Mesothelial cell of epicardium (in vitro differentiated cells): ENCODE measurements at regions not wholly inside any gene's neighbourhood (a gene's known extent, or its start where the extent isn't known, plus 50 kb on each side); places are given as distances from the start of the nearest gene placed in this dataset.

Experiments
- DNase-seq, 2 experiments: peaks; one replicate each; pipeline ENCODE4 v3.0.0; 2021; ENCODE audit warnings: low spot score in 2 of 2; ENCODE audit not compliant: unreplicated experiment in 2 of 2
- H3K27ac Mint-ChIP-seq: 2 replicates; pipeline ENCODE4 v1.8.0; 2021; ENCODE audit warnings: mixed read lengths
- H3K27me3 Mint-ChIP-seq: 2 replicates; pipeline ENCODE4 v1.8.0; 2021; ENCODE audit warnings: low read depth, mixed read lengths
- H3K36me3 Mint-ChIP-seq: 2 replicates; pipeline ENCODE4 v1.8.0; 2021; ENCODE audit warnings: mixed read lengths
- H3K4me1 Mint-ChIP-seq: 2 replicates; pipeline ENCODE4 v1.8.0; 2021; ENCODE audit warnings: mixed read lengths
- H3K4me3 Mint-ChIP-seq: 2 replicates; pipeline ENCODE4 v1.8.0; 2021; ENCODE audit warnings: mild to moderate bottlenecking, moderate library complexity, mixed read lengths
- H3K9me3 Mint-ChIP-seq: 2 replicates; pipeline ENCODE4 v1.8.0; 2021; ENCODE audit warnings: mixed read lengths
- TF ChIP-seq, protein P1 (sequence below): fragments of 200-600 bp; sonication (generic); IDR thresholded peaks from one replicate; pipeline ENCODE4 v1.5.0; 2021; ENCODE audit warnings: antibody characterized with exemption; ENCODE audit not compliant: unreplicated experiment

DNA sequence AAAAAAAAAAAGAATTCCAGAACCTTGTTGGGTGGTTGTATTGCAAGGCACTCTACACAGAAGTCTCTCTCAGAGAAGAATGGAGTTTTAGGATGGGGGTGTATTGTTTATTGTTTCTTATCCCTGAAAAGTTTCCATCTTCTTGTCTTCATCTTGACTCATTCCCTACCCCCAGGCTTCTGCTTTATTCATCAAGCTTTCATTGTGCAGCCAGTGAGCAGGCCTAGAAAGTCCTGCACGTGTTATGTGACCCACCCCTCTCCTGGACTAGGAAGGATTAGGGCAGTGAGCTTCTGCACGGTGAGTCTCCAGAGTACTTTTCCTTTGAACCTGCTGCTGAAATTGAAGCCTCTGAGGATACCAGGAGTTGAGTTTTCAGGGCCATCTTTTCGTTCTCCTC lies 150.9 kb upstream of the IL12A start:
- Mint-ChIP-seq H3K4me3 (no peak overlapping the region), H3K4me1 (peaks cover 51% of the 10 kb centered on the region), H3K9me3 (no peaks in the 10 kb centered on the region), H3K27me3 (no peaks in the 10 kb centered on the region), H3K27ac (peak overlapping the region; percentile 93), H3K36me3 (no peaks in the 10 kb centered on the region)
- no peak for DNase-seq
- TF ChIP-seq, protein P1, sequence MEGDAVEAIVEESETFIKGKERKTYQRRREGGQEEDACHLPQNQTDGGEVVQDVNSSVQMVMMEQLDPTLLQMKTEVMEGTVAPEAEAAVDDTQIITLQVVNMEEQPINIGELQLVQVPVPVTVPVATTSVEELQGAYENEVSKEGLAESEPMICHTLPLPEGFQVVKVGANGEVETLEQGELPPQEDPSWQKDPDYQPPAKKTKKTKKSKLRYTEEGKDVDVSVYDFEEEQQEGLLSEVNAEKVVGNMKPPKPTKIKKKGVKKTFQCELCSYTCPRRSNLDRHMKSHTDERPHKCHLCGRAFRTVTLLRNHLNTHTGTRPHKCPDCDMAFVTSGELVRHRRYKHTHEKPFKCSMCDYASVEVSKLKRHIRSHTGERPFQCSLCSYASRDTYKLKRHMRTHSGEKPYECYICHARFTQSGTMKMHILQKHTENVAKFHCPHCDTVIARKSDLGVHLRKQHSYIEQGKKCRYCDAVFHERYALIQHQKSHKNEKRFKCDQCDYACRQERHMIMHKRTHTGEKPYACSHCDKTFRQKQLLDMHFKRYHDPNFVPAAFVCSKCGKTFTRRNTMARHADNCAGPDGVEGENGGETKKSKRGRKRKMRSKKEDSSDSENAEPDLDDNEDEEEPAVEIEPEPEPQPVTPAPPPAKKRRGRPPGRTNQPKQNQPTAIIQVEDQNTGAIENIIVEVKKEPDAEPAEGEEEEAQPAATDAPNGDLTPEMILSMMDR: no peak

DNA sequence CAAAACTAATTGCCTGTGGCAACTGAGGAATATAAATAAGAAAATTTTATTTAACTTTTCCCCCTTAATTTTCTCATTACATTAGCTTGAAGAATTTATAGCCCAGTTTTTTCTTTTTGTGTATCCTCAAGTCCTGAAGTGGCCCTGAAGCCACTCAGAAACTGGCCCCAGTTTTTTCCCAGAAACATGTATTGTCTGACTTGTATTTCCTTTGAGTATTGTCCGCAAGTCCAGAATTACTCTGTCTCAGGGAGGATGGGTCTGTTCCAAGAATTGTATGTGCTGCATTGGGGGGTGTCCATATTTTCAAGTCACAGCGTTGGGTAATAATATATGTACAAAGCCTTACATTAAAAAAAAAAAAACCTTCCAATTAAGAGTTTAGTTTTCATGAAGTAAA lies 149.7 kb upstream of the IL12A start:
- Mint-ChIP-seq H3K36me3 (no peaks in the 10 kb centered on the region), H3K27ac (peak overlapping the region; percentile 12), H3K9me3 (no peaks in the 10 kb centered on the region), H3K4me3 (no peak overlapping the region), H3K27me3 (no peaks in the 10 kb centered on the region), H3K4me1 (peaks cover 54% of the 10 kb centered on the region)
- no peak for DNase-seq
- TF ChIP-seq, protein P1: no peak

DNA sequence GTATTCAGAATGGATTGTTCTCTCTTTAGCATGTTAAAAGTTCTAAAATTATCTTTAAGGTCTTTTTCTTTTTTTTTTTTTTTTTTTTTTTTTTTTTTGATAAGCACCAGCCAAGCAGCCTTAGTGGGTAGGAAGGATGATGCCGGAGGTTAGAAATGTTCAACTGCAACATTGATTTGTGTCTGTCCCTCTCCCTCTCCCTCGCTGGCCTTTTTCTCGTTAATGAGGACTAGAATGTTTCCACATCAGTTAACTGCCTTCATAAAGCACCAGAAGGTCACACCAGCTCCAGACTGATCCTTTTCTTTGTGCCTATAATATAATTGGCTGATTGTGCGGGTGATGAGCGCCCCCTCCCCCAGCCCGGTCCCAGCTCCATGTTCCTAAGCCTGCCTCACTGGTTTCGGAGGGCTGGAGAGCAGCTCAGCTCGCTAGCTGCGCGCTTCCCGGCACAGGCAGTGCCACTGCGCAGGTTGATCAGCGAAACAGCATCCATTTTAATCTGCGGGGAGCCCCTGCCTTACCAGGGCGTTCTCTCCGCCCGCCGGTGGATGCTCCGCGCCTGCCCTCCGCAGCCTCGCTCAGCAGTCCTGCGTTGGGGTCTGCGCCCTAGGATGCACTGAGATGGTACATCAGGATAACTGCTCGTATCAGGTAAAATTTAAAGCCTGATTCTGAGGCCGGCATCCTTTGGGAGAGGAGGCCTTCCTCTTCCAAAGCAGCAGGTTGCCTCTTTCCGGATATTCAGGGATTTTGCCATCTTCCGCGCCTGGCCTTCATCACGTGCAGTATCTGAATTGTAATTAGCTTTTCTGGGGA lies 148.9 kb upstream of the IL12A start, which contains the start of gene SCHIP1:
TSS of gene SCHIP1 (plus strand) at position 301 of the 819 bp plus-strand sequence.
- no peaks in the 10 kb centered on the region for H3K27me3 Mint-ChIP-seq
- no peaks in the 10 kb centered on the region for H3K36me3 Mint-ChIP-seq
- DNase-seq: peak in 1 of 2 experiments; percentile 59
- no peaks in the 10 kb centered on the region for H3K9me3 Mint-ChIP-seq
- peak within 1 kb of the TSS; percentile 61 for H3K4me3 Mint-ChIP-seq
- H3K27ac Mint-ChIP-seq: peak within 1 kb of the TSS; percentile 90
- TF ChIP-seq, protein P1: no peak
- peaks cover 62% of the 10 kb centered on the region for H3K4me1 Mint-ChIP-seq

DNA sequence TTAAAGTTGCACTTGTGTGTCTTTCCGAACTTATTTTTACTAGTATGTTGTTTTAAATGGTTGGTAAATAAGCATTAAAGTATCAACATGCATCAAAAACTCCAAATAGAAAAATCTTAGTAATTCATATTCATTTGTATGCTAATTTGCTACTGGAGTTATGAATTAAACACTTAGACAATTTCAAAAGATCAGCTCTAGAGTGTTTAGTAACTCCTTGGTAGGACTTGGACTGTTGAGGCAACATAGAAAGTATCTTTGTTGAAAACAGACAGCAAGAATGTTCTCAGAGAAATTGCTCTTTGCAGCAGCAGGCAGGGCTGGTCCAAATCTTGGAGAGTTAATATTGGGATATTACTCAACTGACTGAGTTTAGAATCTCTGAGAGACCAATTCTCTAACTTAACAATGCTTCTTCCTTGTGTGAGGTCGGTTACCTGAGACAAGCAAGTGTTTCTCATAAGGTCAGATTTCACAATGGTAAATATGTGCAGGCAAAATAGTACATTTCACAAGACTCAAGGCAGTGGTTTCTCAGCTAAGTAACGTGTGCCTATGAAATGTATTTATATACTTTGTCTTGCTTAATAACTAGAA lies 147.8 kb upstream of the IL12A start:
- Mint-ChIP-seq H3K27ac (peak overlapping the region; percentile 22), H3K4me1 (peaks cover 69% of the 10 kb centered on the region)

DNA sequence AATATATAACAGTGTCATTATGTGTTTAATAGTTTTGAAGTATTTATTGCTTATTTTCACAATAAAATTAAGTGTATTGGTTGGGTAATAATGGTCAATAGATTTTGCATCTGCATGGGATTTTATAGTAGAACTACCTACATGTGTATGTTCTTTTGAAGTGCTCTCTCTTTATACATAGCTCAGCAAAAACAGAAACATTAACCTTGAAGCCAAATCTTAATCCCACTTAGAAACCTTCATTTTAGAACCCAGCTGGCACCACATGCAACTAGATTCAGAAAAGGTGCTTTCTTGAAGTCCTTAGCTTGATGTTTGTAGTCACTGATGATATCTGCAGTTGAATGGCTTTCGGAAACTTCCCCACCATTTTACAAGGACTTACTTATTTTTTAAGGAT lies 146.9 kb upstream of the IL12A start:
- Mint-ChIP-seq H3K9me3 (no peaks in the 10 kb centered on the region), H3K27ac (no peak overlapping the region), H3K36me3 (no peaks in the 10 kb centered on the region), H3K4me1 (peaks cover 70% of the 10 kb centered on the region), H3K4me3 (no peak overlapping the region), H3K27me3 (no peaks in the 10 kb centered on the region)
- no peak for DNase-seq
- TF ChIP-seq, protein P1: no peak

More for the DNA sequence above, 147.8 kb upstream of the IL12A start:
- no peak for DNase-seq
- H3K27me3 Mint-ChIP-seq: no peaks in the 10 kb centered on the region
- peak overlapping the region; percentile 61 for H3K4me3 Mint-ChIP-seq
- TF ChIP-seq, protein P1: no peak
- H3K9me3 Mint-ChIP-seq: no peaks in the 10 kb centered on the region
- no peaks in the 10 kb centered on the region for H3K36me3 Mint-ChIP-seq
